Spleen (tissue), 11 donors: ENCODE measurements at regions not wholly inside any gene's neighbourhood (a gene's known extent, or its start where the extent isn't known, plus 50 kb on each side); places are given as distances from the start of the nearest gene placed in this dataset.
"Not testable (repeated sequence)": the region's sequence is repeated elsewhere in the genome, so short reads cannot be mapped to it uniquely, and the experiment has no call there.

Source experiments
- DNase-seq: peaks from one replicate; pipeline ENCODE4 v3.0.0-alpha.2; 2020
- H3K27ac ChIP-seq, 8 donors: fragments of 200-600 bp; sonication (generic) in 7 of 8; 1 replicate in 4 of 8; 2 replicates in 4 of 8; pipeline versions ENCODE4 v1.5.0 to v1.8.0; 2016 to 2021; ENCODE audit warnings: inconsistent platforms in 4 of 8, mild to moderate bottlenecking in 4 of 8, moderate library complexity in 1 of 8
- H3K27me3 ChIP-seq, 7 donors: fragments of 200-600 bp; sonication (generic) in 6 of 7; replicated peaks in 1 of 7; 1 replicate in 4 of 7; 2 replicates in 3 of 7; pipeline versions ENCODE4 v1.5.0 to v1.8.0; 2016 to 2021; ENCODE audit warnings: inconsistent platforms in 3 of 7, mild to moderate bottlenecking in 1 of 7
- H3K36me3 ChIP-seq, 6 donors: fragments of 200-600 bp; sonication (generic) in 5 of 6; 1 replicate in 4 of 6; 2 replicates in 2 of 6; pipeline versions ENCODE4 v1.5.0 to v1.8.0; 2016 to 2021; ENCODE audit warnings: inconsistent platforms in 2 of 6
- H3K4me1 ChIP-seq, 6 donors: fragments of 200-600 bp; sonication (generic) in 5 of 6; 1 replicate in 3 of 6; 2 replicates in 3 of 6; pipeline versions ENCODE4 v1.5.0 to v1.8.0; 2016 to 2021; ENCODE audit warnings: inconsistent platforms in 3 of 6
- H3K4me3 ChIP-seq, 8 donors: fragments of 200-600 bp; sonication (generic) in 7 of 8; 1 replicate in 4 of 8; 2 replicates in 4 of 8; pipeline versions ENCODE4 v1.5.0 to v1.8.0; 2016 to 2021; ENCODE audit warnings: inconsistent platforms in 4 of 8, mild to moderate bottlenecking in 4 of 8, moderate library complexity in 2 of 8
- H3K9me3 ChIP-seq, 8 donors: fragments of 200-600 bp; sonication (generic) in 7 of 8; 1 replicate in 4 of 8; 2 replicates in 4 of 8; pipeline versions ENCODE4 v1.5.0 to v1.8.0; 2016 to 2021; ENCODE audit warnings: inconsistent platforms in 4 of 8
- CTCF ChIP-seq, 11 experiments: fragments of 200-600 bp in 7 of 11; fragments of 450-650 bp in 4 of 11; sonication (generic) in 4 of 11; IDR thresholded peaks in 8 of 11; conservative IDR thresholded peaks in 3 of 11; 1 replicate in 7 of 11; 2 replicates in 4 of 11; pipeline versions ENCODE4 v1.4.0 to v1.8.0; 2016 to 2021; ENCODE audit warnings: antibody characterized with exemption in 11 of 11, inconsistent platforms in 4 of 11, mild to moderate bottlenecking in 1 of 11
- POLR2A ChIP-seq, 3 donors: fragments of 450-650 bp; IDR thresholded peaks; one replicate each; pipeline ENCODE4 v1.5.1; 2017; ENCODE audit warnings: antibody characterized with exemption in 3 of 3, mild to moderate bottlenecking in 1 of 3
- POLR2AphosphoS5 ChIP-seq, 3 donors: sonication (generic); formaldehyde crosslinking; IDR thresholded peaks; one replicate each; pipeline ENCODE4 v1.5.1; 2017; ENCODE audit warnings: antibody characterized with exemption in 3 of 3
- WGBS, 5 donors: extraction: QIAGEN DNeasy Blood & Tissue Kit in 3 of 5; methylation state at CpG; one replicate each; pipeline versions ENCODE4 v1.1.5 to v1.1.7; 2013 to 2018; 5-methylcytosine and 5-hydroxymethylcytosine counted together
- intact Hi-C: fragments of 100-400 bp; cut with DNase I; formaldehyde crosslinking; loops from one replicate; pipeline ENCODE4 v1.15.0; 2023; ENCODE audit warnings: low total_unique reads
- donor health status: healthy with polysubstance abuse.
- donor health status: DM: no; HTN: no; CAD: no; lungs with moderate emphysema.
- donor health status: DM: no; HTN: no; CAD: no.
- donor health status: Bipolar disorder and iron deficiency.
- donor health status: healthy.
- donor health status: DM: no; HTN: no; CAD: no.
- donor health status: DM: yes; HTN: yes; CAD: no.

DNA sequence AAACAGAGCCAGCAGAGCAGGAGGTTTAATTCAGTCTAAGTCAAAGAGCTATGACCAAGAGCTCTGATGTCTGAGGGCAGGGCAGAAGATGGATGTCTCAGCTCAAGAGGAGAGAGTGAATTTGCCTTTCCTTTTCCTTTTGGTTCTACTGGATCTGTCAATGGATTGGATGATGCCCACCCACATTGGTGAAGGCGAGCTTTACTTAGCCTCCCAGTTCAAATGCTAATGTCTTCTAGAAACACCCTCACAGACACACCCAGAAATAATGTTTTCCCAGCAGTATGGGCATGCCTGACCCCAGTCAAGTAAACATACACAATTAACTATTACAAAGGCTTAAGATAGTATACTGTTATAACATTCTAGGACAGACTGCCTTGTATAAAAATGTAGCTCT is 236.3 kb upstream of the NRXN1 start:
- TF ChIP-seq POLR2A (IDR thresholded peaks at IDR 0.05) (no peak), POLR2AphosphoS5 (IDR thresholded peaks at IDR 0.05) (no peak), CTCF (IDR thresholded peaks at IDR 0.05 in 8 of 11, conservative IDR thresholded peaks at IDR 0.05 in 3 of 11) (no peak)
- WGBS, 5 donors = 77 to 100% (median 83%) methylated on average over 1 of the region's 1 CpG
- DNase-seq = no peak
- intact Hi-C loops = no loop called here
- Histone ChIP-seq H3K4me1 (no peaks in the 10 kb centered on the region), H3K27me3 (no peaks in the 10 kb centered on the region), H3K27ac (no peak overlapping the region), H3K9me3 (peaks cover 0 to 14% (median 3%) of the 10 kb centered on the region in 8 donors), H3K4me3 (no peak overlapping the region), H3K36me3 (no peaks in the 10 kb centered on the region)

- WGBS, 5 donors = 81 to 93% (median 82%) methylated on average over 2 of the region's 2 CpGs
- intact Hi-C loops = no loop called here
- no peaks in the 10 kb centered on the region for H3K27me3 ChIP-seq
- H3K27ac ChIP-seq = no peak overlapping the region
- H3K9me3 ChIP-seq = peaks cover 0 to 12% (median under 1%) of the 10 kb centered on the region in 8 donors
- no peak overlapping the region for H3K4me3 ChIP-seq
- DNase-seq = no peak
- H3K36me3 ChIP-seq = no peaks in the 10 kb centered on the region
- no peak for TF ChIP-seq POLR2AphosphoS5 (IDR thresholded peaks at IDR 0.05)
- TF ChIP-seq POLR2A (IDR thresholded peaks at IDR 0.05) = no peak
- TF ChIP-seq CTCF (IDR thresholded peaks at IDR 0.05 in 8 of 11, conservative IDR thresholded peaks at IDR 0.05 in 3 of 11) = no peak
- H3K4me1 ChIP-seq = no peaks in the 10 kb centered on the region
These were observed 233.6 kb upstream of the NRXN1 start for GRCh38 chr2:51265539-51265938.

DNA sequence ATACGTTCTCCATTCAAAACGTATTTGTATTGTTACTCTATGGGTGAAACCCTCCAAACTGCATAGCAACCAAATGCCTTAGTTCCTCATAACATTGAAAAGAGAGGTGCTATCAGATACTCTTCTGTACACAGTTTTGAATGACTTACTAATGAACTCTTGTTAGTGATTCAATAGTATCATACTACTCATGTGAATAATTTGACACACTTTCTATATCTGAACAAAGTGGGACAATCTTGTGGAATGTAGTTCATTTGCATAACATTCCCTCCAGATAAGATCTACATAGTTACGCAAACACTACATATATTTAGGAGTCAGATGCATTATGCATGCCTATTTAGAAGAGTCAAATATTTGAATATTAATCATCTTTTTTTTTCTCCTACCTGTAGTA is 232.0 kb upstream of the NRXN1 start:
- no peak overlapping the region for H3K4me3 ChIP-seq
- intact Hi-C loops = no loop called here
- no peaks in the 10 kb centered on the region for H3K36me3 ChIP-seq
- no peaks in the 10 kb centered on the region for H3K27me3 ChIP-seq
- WGBS, 5 donors = 73 to 86% (median 81%) methylated on average over 3 of the region's 3 CpGs
- no peak for DNase-seq
- TF ChIP-seq POLR2A (IDR thresholded peaks at IDR 0.05) = no peak
- H3K4me1 ChIP-seq = no peaks in the 10 kb centered on the region
- H3K27ac ChIP-seq = no peak overlapping the region
- peaks cover 0 to 6% (median 0%) of the 10 kb centered on the region in 8 donors for H3K9me3 ChIP-seq

- intact Hi-C loops, H3K27ac ChIP-seq, H3K4me1 ChIP-seq, H3K4me3 ChIP-seq, H3K9me3 ChIP-seq, H3K36me3 ChIP-seq, DNase-seq, H3K27me3 ChIP-seq: not testable (repeated sequence)
- 77 to 89% (median 85%) methylated on average over 2 of the region's 2 CpGs for WGBS, 5 donors
These were observed 231.2 kb upstream of the NRXN1 start for GRCh38 chr2:51263101-51263500.

GRCh38 chr2:51258301-51258700 is 226.4 kb upstream of the NRXN1 start:
- intact Hi-C loops = no loop called here
- H3K36me3 ChIP-seq = no peaks in the 10 kb centered on the region
- WGBS, 5 donors = 83 to 90% (median 85%) methylated on average over 5 of the region's 5 CpGs
- H3K4me1 ChIP-seq = no peaks in the 10 kb centered on the region
- peaks cover 0 to 7% (median 5%) of the 10 kb centered on the region in 8 donors for H3K9me3 ChIP-seq
- H3K4me3 ChIP-seq = no peak overlapping the region
- H3K27ac ChIP-seq = no peak overlapping the region
- TF ChIP-seq POLR2AphosphoS5 (IDR thresholded peaks at IDR 0.05) (no peak), POLR2A (IDR thresholded peaks at IDR 0.05) (no peak), CTCF (IDR thresholded peaks at IDR 0.05 in 8 of 11, conservative IDR thresholded peaks at IDR 0.05 in 3 of 11) (no peak)
- DNase-seq = no peak
- no peaks in the 10 kb centered on the region for H3K27me3 ChIP-seq
